KOPT-K1 (cell line): ENCODE measurements at regions not wholly inside any gene's neighbourhood (a gene's known extent, or its start where the extent isn't known, plus 50 kb on each side); places are given as distances from the start of the nearest gene placed in this dataset.

Experiments
- H3K27ac ChIP-seq: fragments of 200-600 bp; sonication (generic); 2 replicates; pipeline ENCODE4 v1.5.1; 2016; ENCODE audit warnings: antibody characterized with exemption, mild to moderate bottlenecking, low read depth, low read length; ENCODE audit not compliant: poor library complexity, severe bottlenecking
- H3K36me3 ChIP-seq: fragments of 200-600 bp; sonication (generic); 2 replicates; pipeline ENCODE4 v1.5.1; 2017; ENCODE audit warnings: antibody characterized with exemption, mild to moderate bottlenecking, low read length, moderate library complexity; ENCODE audit not compliant: insufficient read depth
- H3K9me3 ChIP-seq: fragments of 200-600 bp; sonication (generic); 2 replicates; pipeline ENCODE4 v1.5.1; 2017; ENCODE audit warnings: antibody characterized with exemption, low read length, mild to moderate bottlenecking; ENCODE audit not compliant: insufficient read depth, poor library complexity, severe bottlenecking

GRCh38 chr4:14607001-14607400, 395.3 kb upstream of the CPEB2 start:
- Histone ChIP-seq H3K9me3 (no peaks in the 10 kb centered on the region), H3K27ac (no peak overlapping the region), H3K36me3 (no peaks in the 10 kb centered on the region)

GRCh38 chr4:14607578-14607977, 394.7 kb upstream of the CPEB2 start:
- Histone ChIP-seq H3K27ac (no peak overlapping the region), H3K9me3 (no peaks in the 10 kb centered on the region), H3K36me3 (no peaks in the 10 kb centered on the region)

- Histone ChIP-seq H3K27ac (no peak overlapping the region), H3K9me3 (no peaks in the 10 kb centered on the region), H3K36me3 (no peaks in the 10 kb centered on the region)
These were observed 393.7 kb upstream of the CPEB2 start for GRCh38 chr4:14608630-14609029.

- Histone ChIP-seq H3K9me3 (no peaks in the 10 kb centered on the region), H3K36me3 (no peaks in the 10 kb centered on the region)
These were observed 387.4 kb upstream of the CPEB2 start for GRCh38 chr4:14614840-14615239.

GRCh38 chr4:14615671-14616070, 386.6 kb upstream of the CPEB2 start:
- Histone ChIP-seq H3K9me3 (no peaks in the 10 kb centered on the region), H3K27ac (no peak overlapping the region), H3K36me3 (no peaks in the 10 kb centered on the region)

More at GRCh38 chr4:14614840-14615239, 387.4 kb upstream of the CPEB2 start:
- no peak overlapping the region for H3K27ac ChIP-seq

GRCh38 chr4:14620567-14621141, 381.6 kb upstream of the CPEB2 start:
- H3K9me3 ChIP-seq, result no peaks in the 10 kb centered on the region
- H3K36me3 ChIP-seq, result no peaks in the 10 kb centered on the region
- no peak overlapping the region for H3K27ac ChIP-seq

- H3K27ac ChIP-seq, result no peak overlapping the region
These were observed 380.4 kb upstream of the CPEB2 start for GRCh38 chr4:14621731-14622463.

GRCh38 chr4:14627038-14627437, 375.2 kb upstream of the CPEB2 start:
- H3K36me3 ChIP-seq, result no peaks in the 10 kb centered on the region
- no peak overlapping the region for H3K27ac ChIP-seq
- no peaks in the 10 kb centered on the region for H3K9me3 ChIP-seq

More at GRCh38 chr4:14621731-14622463, 380.4 kb upstream of the CPEB2 start:
- Histone ChIP-seq H3K36me3 (no peaks in the 10 kb centered on the region), H3K9me3 (no peaks in the 10 kb centered on the region)

GRCh38 chr4:14631806-14632440, 370.4 kb upstream of the CPEB2 start:
- no peaks in the 10 kb centered on the region for H3K36me3 ChIP-seq
- no peaks in the 10 kb centered on the region for H3K9me3 ChIP-seq
- H3K27ac ChIP-seq, result no peak overlapping the region

- H3K36me3 ChIP-seq, result no peaks in the 10 kb centered on the region
- H3K27ac ChIP-seq, result no peak overlapping the region
- H3K9me3 ChIP-seq, result no peaks in the 10 kb centered on the region
These were observed 365.7 kb upstream of the CPEB2 start for GRCh38 chr4:14636563-14636962.

GRCh38 chr4:14640476-14640875, 361.8 kb upstream of the CPEB2 start:
- Histone ChIP-seq H3K9me3 (no peaks in the 10 kb centered on the region), H3K36me3 (no peaks in the 10 kb centered on the region), H3K27ac (no peak overlapping the region)

- H3K27ac ChIP-seq, result no peak overlapping the region
- H3K36me3 ChIP-seq, result no peaks in the 10 kb centered on the region
- no peaks in the 10 kb centered on the region for H3K9me3 ChIP-seq
These were observed 360.4 kb upstream of the CPEB2 start for GRCh38 chr4:14641871-14642270.

GRCh38 chr4:14644580-14645282, 357.6 kb upstream of the CPEB2 start:
- H3K9me3 ChIP-seq, result no peaks in the 10 kb centered on the region
- H3K27ac ChIP-seq, result no peak overlapping the region
- H3K36me3 ChIP-seq, result no peaks in the 10 kb centered on the region

GRCh38 chr4:14646831-14647230, 355.4 kb upstream of the CPEB2 start:
- Histone ChIP-seq H3K27ac (no peak overlapping the region), H3K9me3 (no peaks in the 10 kb centered on the region), H3K36me3 (no peaks in the 10 kb centered on the region)

- Histone ChIP-seq H3K9me3 (no peaks in the 10 kb centered on the region), H3K27ac (no peak overlapping the region), H3K36me3 (no peaks in the 10 kb centered on the region)
These were observed 352.2 kb upstream of the CPEB2 start for GRCh38 chr4:14650127-14650526.
